Endothelial cell (in vitro differentiated cells): ENCODE measurements at regions not wholly inside any gene's neighbourhood (a gene's known extent, or its start where the extent isn't known, plus 50 kb on each side); places are given as distances from the start of the nearest gene placed in this dataset.

Source experiments
- DNase-seq: peaks from one replicate; pipeline ENCODE4 v3.0.0; 2021; ENCODE audit warnings: low spot score
- H3K27ac Mint-ChIP-seq: one replicate; pipeline ENCODE4 v1.8.0; 2021; ENCODE audit warnings: mixed read lengths, inconsistent platforms; ENCODE audit not compliant: unreplicated experiment
- H3K27me3 Mint-ChIP-seq: one replicate; pipeline ENCODE4 v1.8.0; 2021; ENCODE audit warnings: mild to moderate bottlenecking, moderate library complexity, mixed read lengths, inconsistent platforms; ENCODE audit not compliant: unreplicated experiment
- H3K36me3 Mint-ChIP-seq: one replicate; pipeline ENCODE4 v1.8.0; 2021; ENCODE audit warnings: mild to moderate bottlenecking, low read depth, mixed read lengths, inconsistent platforms; ENCODE audit not compliant: unreplicated experiment
- H3K4me1 Mint-ChIP-seq: one replicate; pipeline ENCODE4 v1.8.0; 2021; ENCODE audit warnings: mild to moderate bottlenecking, mixed read lengths, inconsistent platforms; ENCODE audit not compliant: unreplicated experiment
- H3K4me3 Mint-ChIP-seq: one replicate; pipeline ENCODE4 v1.8.0; 2021; ENCODE audit warnings: mild to moderate bottlenecking, mixed read lengths, inconsistent platforms; ENCODE audit not compliant: unreplicated experiment
- H3K9me3 Mint-ChIP-seq: one replicate; pipeline ENCODE4 v1.8.0; 2021; ENCODE audit warnings: mixed read lengths, inconsistent platforms; ENCODE audit not compliant: unreplicated experiment
- TF ChIP-seq, protein P1 (sequence below): fragments of 200-600 bp; sonication (generic); IDR thresholded peaks from one replicate; pipeline ENCODE4 v1.5.0; 2021; ENCODE audit warnings: antibody characterized with exemption; ENCODE audit not compliant: unreplicated experiment

DNA sequence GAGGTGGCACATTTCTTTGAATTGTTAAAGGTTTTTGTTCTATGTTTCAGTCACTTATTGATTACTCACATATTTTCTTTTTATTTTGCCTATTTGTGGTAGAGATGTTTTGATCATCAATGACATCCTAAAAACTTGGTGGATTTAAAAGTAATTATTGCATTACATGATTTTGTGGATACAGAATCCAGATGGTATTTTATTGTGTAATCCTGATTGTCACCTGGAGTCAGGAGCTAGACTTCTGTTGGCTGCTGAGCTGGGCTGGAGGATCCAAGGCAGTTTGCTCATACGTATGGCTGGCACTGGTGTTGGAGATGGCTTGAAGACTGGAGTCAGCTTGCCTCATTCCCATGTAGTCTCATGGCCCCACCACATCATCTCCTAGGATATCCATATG lies 1009.6 kb upstream of the PCDH7 start:
- H3K4me3 Mint-ChIP-seq: no peak overlapping the region
- H3K4me1 Mint-ChIP-seq: no peaks in the 10 kb centered on the region
- no peak for DNase-seq
- no peaks in the 10 kb centered on the region for H3K27me3 Mint-ChIP-seq
- peaks cover 4% of the 10 kb centered on the region for H3K36me3 Mint-ChIP-seq
- no peaks in the 10 kb centered on the region for H3K9me3 Mint-ChIP-seq
- TF ChIP-seq, protein P1, sequence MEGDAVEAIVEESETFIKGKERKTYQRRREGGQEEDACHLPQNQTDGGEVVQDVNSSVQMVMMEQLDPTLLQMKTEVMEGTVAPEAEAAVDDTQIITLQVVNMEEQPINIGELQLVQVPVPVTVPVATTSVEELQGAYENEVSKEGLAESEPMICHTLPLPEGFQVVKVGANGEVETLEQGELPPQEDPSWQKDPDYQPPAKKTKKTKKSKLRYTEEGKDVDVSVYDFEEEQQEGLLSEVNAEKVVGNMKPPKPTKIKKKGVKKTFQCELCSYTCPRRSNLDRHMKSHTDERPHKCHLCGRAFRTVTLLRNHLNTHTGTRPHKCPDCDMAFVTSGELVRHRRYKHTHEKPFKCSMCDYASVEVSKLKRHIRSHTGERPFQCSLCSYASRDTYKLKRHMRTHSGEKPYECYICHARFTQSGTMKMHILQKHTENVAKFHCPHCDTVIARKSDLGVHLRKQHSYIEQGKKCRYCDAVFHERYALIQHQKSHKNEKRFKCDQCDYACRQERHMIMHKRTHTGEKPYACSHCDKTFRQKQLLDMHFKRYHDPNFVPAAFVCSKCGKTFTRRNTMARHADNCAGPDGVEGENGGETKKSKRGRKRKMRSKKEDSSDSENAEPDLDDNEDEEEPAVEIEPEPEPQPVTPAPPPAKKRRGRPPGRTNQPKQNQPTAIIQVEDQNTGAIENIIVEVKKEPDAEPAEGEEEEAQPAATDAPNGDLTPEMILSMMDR: no peak
- no peak overlapping the region for H3K27ac Mint-ChIP-seq

DNA sequence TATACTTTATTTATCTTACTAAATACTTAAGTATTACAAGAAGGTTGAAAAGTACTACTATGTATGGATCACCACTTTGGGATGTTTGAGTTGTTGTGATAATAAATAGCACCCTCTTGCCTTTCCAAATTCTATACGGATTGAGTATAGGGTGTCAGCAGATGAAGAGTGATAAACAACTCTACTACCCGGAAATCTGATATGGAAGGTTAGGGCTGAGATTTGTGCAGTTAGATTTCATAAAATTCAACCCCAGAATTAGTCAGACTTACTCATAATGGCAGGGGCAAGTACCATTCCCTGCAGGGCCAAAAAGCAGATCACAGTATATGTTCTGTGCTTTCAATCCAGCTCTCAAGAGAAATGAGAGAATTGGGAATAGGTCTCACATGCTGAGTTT lies 1008.9 kb upstream of the PCDH7 start:
- H3K36me3 Mint-ChIP-seq: peaks cover 4% of the 10 kb centered on the region
- H3K9me3 Mint-ChIP-seq: no peaks in the 10 kb centered on the region
- TF ChIP-seq, protein P1: no peak
- no peak overlapping the region for H3K4me3 Mint-ChIP-seq
- H3K27ac Mint-ChIP-seq: no peak overlapping the region
- H3K4me1 Mint-ChIP-seq: no peaks in the 10 kb centered on the region
- DNase-seq: no peak
- no peaks in the 10 kb centered on the region for H3K27me3 Mint-ChIP-seq

DNA sequence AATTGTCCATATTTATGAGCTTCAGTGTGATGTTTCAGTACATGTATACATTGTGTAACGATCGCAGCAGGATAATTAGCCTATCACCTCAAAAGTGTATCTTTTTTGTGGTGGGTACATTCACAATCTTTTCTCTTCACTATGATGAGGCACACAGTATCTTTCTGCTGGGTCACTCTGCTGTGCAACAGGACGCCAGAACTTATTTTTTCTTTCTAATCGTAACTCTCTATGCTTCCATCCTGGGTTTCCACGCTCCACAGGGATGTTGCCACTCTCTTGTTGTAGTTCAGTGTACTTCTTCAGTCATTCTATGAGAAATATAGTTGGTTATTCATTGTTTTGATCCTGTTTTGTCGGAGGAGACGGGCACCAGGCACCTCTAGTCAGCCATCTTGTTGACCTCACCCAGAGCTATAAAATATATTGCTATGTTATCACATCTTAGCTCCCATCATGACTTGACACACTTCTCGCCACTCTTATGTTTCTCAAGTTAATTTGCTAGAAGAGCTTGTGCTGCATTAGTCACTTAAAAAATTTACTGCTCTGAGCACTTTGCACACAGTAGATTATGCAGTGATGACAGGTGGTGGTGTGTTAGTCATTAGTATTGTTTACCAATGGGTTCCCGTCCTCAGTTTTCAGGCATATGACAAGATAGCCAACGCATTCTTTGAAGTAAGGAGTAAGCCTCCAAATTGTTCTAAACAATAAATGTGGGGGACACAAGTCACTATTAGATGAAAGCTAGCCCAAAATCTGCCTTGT lies 1002.7 kb upstream of the PCDH7 start:
- no peaks in the 10 kb centered on the region for H3K36me3 Mint-ChIP-seq
- no peaks in the 10 kb centered on the region for H3K4me1 Mint-ChIP-seq
- TF ChIP-seq, protein P1: no peak
- no peak overlapping the region for H3K4me3 Mint-ChIP-seq
- no peaks in the 10 kb centered on the region for H3K9me3 Mint-ChIP-seq
- H3K27ac Mint-ChIP-seq: no peak overlapping the region
- DNase-seq: no peak
- no peaks in the 10 kb centered on the region for H3K27me3 Mint-ChIP-seq

DNA sequence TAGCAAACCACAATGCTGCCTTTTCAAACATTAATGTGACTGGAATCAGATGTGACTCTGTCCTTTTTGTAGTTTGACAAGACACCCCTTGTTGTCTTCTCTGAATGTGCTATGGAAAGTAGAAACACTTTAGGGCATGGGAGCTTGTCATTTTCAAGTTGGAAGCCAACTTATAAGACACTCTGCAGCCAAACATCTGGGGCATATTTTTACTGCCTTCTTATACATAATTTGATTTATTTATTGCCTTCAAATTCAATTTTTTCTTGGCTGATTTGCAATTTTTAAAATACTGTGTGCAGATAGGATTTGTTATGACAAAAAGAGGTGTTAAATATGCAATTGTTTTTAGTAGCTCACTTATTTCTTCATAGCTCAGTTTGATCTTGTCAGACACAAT lies 1002.0 kb upstream of the PCDH7 start:
- TF ChIP-seq, protein P1: no peak
- H3K9me3 Mint-ChIP-seq: no peaks in the 10 kb centered on the region
- H3K27ac Mint-ChIP-seq: no peak overlapping the region
- H3K4me3 Mint-ChIP-seq: no peak overlapping the region
- no peaks in the 10 kb centered on the region for H3K27me3 Mint-ChIP-seq
- DNase-seq: no peak
- H3K36me3 Mint-ChIP-seq: no peaks in the 10 kb centered on the region
- no peaks in the 10 kb centered on the region for H3K4me1 Mint-ChIP-seq

DNA sequence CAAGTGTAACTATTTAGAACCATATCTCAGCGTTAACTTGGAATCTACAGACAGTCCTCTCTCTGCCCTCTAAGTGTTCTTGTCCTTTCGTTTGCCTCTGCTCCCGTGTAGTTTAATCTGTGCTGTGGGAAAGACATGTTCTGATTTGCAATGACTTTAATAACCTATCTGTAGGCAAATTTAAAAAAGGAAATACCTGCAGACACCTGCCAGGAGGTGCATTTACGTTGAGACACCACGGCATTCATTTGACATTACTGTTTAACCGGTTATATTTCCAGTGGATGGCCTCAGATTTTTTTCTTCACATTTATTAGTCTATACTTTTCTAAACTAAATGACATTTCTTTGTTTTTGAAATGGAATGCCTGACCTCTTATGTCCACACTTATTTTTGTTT lies 997.9 kb upstream of the PCDH7 start:
- TF ChIP-seq, protein P1: no peak
- Mint-ChIP-seq H3K4me3 (no peak overlapping the region), H3K27ac (no peak overlapping the region), H3K27me3 (no peaks in the 10 kb centered on the region), H3K36me3 (no peaks in the 10 kb centered on the region), H3K9me3 (no peaks in the 10 kb centered on the region), H3K4me1 (no peaks in the 10 kb centered on the region)
- DNase-seq: no peak
